Breast epithelium (tissue), 3 donors: ENCODE measurements at regions not wholly inside any gene's neighbourhood (a gene's known extent, or its start where the extent isn't known, plus 50 kb on each side); places are given as distances from the start of the nearest gene placed in this dataset.

Source experiments
- POLR2AphosphoS5 ChIP-seq, 3 donors: sonication (generic); formaldehyde crosslinking; IDR thresholded peaks; one replicate each; pipeline ENCODE4 v1.6.1; 2017; ENCODE audit warnings: antibody characterized with exemption in 3 of 3
- TF ChIP-seq, protein P1 (sequence below), 3 donors: fragments of 450-650 bp; IDR thresholded peaks; one replicate each; pipeline ENCODE4 v1.5.1; 2016 to 2017; ENCODE audit warnings: antibody characterized with exemption in 3 of 3, mild to moderate bottlenecking in 3 of 3, moderate library complexity in 3 of 3

- TF ChIP-seq, protein P1, sequence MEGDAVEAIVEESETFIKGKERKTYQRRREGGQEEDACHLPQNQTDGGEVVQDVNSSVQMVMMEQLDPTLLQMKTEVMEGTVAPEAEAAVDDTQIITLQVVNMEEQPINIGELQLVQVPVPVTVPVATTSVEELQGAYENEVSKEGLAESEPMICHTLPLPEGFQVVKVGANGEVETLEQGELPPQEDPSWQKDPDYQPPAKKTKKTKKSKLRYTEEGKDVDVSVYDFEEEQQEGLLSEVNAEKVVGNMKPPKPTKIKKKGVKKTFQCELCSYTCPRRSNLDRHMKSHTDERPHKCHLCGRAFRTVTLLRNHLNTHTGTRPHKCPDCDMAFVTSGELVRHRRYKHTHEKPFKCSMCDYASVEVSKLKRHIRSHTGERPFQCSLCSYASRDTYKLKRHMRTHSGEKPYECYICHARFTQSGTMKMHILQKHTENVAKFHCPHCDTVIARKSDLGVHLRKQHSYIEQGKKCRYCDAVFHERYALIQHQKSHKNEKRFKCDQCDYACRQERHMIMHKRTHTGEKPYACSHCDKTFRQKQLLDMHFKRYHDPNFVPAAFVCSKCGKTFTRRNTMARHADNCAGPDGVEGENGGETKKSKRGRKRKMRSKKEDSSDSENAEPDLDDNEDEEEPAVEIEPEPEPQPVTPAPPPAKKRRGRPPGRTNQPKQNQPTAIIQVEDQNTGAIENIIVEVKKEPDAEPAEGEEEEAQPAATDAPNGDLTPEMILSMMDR (IDR thresholded peaks at IDR 0.05): no peak
- no peak for TF ChIP-seq POLR2AphosphoS5 (IDR thresholded peaks at IDR 0.05)
Measured at GRCh38 chr6:6951355-6951754, 156.4 kb upstream of the RREB1 start.
